GM12864 (cell line): ENCODE measurements at regions not wholly inside any gene's neighbourhood (a gene's known extent, or its start where the extent isn't known, plus 50 kb on each side); places are given as distances from the start of the nearest gene placed in this dataset.

Experiments used
- DNase-seq: peaks from one replicate; pipeline ENCODE4 v3.0.0-alpha.2; 2011; ENCODE audit warnings: low read depth
- H3K4me3 ChIP-seq: 2 replicates; pipeline ENCODE4 v1.5.1; 2011; ENCODE audit warnings: mild to moderate bottlenecking, low read depth, low read length, control low read depth
- TF ChIP-seq, protein P1 (sequence below): IDR thresholded peaks from 2 replicates; pipeline ENCODE4 v1.5.1; 2011; ENCODE audit warnings: low read depth, mild to moderate bottlenecking, moderate library complexity, low read length, control low read depth, inconsistent platforms; ENCODE audit errors: missing control alignments

DNA sequence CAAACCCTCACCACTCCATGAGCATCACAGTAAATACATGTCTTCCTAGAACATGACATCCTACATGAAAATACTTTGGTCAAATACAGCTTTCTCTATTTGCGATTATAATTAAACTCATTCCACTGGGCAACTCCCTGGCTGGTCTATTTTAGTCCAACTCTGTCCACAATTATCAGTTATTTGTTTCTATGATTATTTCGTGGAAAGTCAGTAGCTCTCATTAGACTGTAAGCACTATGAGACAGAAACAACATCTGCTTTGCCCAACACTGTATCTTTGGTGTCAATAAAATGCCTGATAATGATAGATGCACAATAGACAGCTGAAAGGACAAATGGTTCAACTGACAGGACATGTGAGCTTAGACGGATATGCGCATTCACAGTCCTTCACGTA lies 292.0 kb downstream of the KLF12 start:
- TF ChIP-seq, protein P1, sequence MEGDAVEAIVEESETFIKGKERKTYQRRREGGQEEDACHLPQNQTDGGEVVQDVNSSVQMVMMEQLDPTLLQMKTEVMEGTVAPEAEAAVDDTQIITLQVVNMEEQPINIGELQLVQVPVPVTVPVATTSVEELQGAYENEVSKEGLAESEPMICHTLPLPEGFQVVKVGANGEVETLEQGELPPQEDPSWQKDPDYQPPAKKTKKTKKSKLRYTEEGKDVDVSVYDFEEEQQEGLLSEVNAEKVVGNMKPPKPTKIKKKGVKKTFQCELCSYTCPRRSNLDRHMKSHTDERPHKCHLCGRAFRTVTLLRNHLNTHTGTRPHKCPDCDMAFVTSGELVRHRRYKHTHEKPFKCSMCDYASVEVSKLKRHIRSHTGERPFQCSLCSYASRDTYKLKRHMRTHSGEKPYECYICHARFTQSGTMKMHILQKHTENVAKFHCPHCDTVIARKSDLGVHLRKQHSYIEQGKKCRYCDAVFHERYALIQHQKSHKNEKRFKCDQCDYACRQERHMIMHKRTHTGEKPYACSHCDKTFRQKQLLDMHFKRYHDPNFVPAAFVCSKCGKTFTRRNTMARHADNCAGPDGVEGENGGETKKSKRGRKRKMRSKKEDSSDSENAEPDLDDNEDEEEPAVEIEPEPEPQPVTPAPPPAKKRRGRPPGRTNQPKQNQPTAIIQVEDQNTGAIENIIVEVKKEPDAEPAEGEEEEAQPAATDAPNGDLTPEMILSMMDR = no peak
- DNase-seq = no peak
- H3K4me3 ChIP-seq = no peak overlapping the region

DNA sequence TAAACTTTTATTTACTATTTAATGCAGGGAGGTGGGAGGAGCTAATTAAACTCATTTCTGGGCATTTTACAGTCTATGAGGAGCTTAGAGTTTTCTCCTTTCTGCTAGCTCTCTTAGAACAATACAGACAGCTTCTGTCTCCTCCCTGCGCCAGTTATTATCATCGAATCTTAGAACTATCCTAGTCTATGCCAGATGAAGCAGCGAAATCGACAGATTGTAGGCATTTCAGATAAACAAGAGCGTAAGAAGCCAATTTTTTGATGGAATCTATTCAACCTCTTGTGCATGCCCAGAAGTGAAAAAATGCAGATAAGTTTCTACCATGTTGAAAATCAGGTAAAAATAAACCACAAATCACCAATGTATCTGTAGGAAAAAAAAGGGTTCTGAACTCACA lies 297.1 kb downstream of the KLF12 start:
- TF ChIP-seq, protein P1 = no peak
- DNase-seq = no peak
- H3K4me3 ChIP-seq = no peak overlapping the region

DNA sequence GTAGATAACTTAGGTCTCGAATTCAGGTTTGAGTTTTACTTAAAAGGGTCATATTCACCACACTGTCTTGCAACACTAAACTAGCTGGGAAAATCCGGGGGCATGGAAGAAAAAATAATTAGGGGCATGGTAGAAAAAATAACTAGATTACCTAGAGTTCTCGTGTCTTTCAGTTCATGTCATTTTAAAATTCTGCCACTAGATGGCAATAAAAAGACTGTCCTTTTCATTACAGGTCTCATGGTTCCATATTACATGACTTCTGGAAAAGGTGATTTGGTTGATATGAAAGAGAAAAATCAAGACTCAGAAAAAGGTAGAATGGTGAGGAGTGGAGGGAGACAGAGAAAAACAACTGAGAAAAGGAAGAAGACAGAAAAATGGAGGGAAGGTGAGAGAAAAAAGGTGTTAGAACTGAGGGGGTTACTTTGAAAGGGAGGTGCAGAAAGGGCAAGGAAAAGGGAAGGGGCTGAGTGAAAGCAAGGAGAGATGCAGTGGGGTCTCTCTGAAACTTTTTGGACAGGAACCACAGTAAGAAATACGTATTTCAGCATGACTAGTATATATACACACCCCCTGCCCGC lies 299.0 kb downstream of the KLF12 start:
- DNase-seq = no peak
- TF ChIP-seq, protein P1 = peak; percentile 44
- H3K4me3 ChIP-seq = no peak overlapping the region

DNA sequence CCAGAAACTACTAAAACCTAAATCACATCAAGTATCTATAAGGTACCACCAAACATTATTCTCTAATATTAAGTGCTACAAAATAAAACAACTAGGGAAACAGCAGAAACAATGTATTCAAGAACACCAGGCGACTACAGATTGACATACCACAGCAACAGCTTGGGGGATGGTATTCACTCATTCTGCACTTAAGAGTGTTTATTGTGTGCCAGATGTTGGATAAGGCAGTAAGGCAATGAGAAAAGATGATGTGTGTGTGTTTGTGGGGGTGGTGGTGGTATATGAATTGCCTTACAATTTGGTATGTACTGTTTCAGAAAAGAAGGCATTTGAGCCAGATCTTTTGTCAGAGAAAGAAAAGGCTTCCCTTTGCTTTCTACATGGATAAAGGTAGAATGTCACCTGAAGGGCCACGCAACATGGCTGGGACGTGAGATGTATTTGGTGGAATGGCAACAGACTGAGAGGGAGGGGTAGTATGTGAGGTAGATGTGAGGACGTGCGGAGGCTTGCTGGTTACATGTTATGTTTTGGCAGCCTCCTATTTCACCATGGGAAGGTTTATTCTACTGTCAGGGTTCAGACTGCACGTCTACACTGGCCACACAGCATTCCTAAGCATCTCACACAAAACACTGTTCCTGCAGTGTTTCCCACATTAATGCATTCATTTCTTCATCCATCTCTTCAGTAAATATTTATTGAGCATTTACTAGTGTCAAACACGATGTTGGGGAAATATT lies 300.7 kb downstream of the KLF12 start:
- TF ChIP-seq, protein P1 = no peak
- DNase-seq = no peak
- no peak overlapping the region for H3K4me3 ChIP-seq

DNA sequence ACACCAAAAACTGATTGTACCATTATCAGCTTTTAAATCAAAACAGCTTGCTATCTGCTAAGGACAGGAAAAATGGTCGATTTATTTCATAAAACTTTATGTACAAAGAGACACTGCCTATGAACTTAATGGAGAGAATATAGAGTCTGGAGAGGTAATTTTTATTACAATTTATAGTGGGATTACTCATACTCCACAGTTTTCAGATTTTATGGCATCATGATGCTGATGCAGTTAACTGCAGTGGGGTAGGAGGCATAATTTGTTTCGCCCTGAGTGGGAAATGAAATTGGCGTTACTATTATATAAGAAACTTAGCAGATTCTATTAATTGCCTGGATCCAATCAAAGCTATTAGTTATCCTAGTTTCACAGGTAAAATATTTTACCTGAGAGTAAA lies 301.4 kb downstream of the KLF12 start:
- no peak overlapping the region for H3K4me3 ChIP-seq
- no peak for DNase-seq
- TF ChIP-seq, protein P1 = no peak

DNA sequence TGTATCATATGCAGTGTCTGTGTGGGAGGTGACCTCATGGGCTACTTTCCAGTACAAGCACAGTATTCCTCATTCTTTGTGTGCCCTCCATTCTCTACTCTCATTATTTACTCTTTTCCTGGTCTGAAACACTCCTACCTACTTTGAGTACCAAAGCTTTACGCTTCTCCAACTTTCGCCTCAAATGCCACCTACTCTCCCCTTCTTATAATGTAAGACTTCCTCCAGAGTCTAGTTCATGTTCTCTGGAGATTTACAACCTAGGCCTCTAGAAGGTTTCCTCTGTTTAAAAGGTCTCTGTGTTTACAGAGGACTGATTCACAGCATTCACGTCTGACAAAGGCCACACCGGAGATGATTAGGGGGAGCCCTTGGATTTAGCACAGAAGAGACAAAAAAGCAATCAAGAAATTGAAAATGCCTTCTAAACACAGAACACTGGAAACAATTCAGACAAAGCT lies 302.0 kb downstream of the KLF12 start:
- H3K4me3 ChIP-seq = no peak overlapping the region
- TF ChIP-seq, protein P1 = no peak
- DNase-seq = no peak

DNA sequence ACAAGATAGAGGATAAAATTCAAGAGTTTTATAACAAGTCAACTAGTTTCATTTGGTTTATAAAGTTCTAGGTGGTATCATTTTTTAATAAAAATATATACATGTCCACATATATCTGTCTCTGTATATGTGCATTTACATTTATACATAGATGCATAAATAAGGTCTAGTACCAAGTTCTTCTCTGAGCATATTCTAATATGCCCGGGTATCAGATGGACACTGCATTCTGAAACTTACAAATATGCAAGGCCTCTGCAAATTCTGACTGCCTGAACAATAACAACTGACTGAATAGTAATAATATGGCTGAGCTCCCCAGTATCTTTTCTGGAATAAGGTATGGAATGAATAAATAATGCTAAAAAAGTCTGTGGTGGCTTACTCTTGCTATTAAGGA lies 304.8 kb downstream of the KLF12 start:
- DNase-seq = no peak
- TF ChIP-seq, protein P1 = no peak
- no peak overlapping the region for H3K4me3 ChIP-seq
